ENCODE measurements at regions not wholly inside any gene's neighbourhood (a gene's known extent, or its start where the extent isn't known, plus 50 kb on each side); places are given as distances from the start of the nearest gene placed in this dataset.

GRCh38 chr14:97376310-97376709 is 579.1 kb downstream of the VRK1 start:
- H3K9me3 ChIP-seq (replicated peaks; ENCODE audit: control insufficient read depth, insufficient read depth, low read length): peaks cover 14% of the 10 kb centered on the region
- no TSS peak for BruUV-seq (replicated peaks)
- no peaks in the 10 kb centered on the region for H3K4me1 ChIP-seq (ENCODE audit: control insufficient read depth, extremely low read depth, insufficient read depth, low read length)
- CTCF ChIA-PET: no interaction called here
- H2AFZ ChIP-seq (ENCODE audit: low read depth, low read length): no peak overlapping the region
- dilution Hi-C loops (cut with MboI; ENCODE audit: extremely low pct_ligation_motif_present, low sequenced_read_pairs): no loop called here
- no peaks in the 10 kb centered on the region for H3K27me3 ChIP-seq (ENCODE audit: control insufficient read depth in 2 of 2, insufficient read depth in 2 of 2, low read length in 2 of 2)
- no peak overlapping the region for H3K4me2 ChIP-seq (ENCODE audit: insufficient read depth, low read length)
- H3K36me3 ChIP-seq (ENCODE audit: control insufficient read depth in 2 of 2, extremely low read depth in 1 of 2, insufficient read depth in 2 of 2, low read length in 2 of 2): no peaks in the 10 kb centered on the region
- no peaks in the 10 kb centered on the region for H4K20me1 ChIP-seq (replicated peaks; ENCODE audit: control insufficient read depth, extremely low read depth, insufficient read depth, low read length)
- intact Hi-C loops (cut with micrococcal nuclease): no loop called here
- TF ChIP-seq GATA2 (IDR thresholded peaks at IDR 0.05; ENCODE audit: insufficient read depth, insufficient read length, low read depth, low read length): no peak
- TF ChIP-seq POLR2A (IDR thresholded peaks at IDR 0.05; ENCODE audit: low read depth, low read length): no peak
- no peak overlapping the region for H3K27ac ChIP-seq (ENCODE audit: insufficient read depth, low read depth, low read length)
- POLR2A ChIA-PET: no interaction called here
- no peaks in the 10 kb centered on the region for H3K79me2 ChIP-seq (ENCODE audit: control insufficient read depth, insufficient read depth, low read length)
- FAIRE-seq: no peak
- H3K9me1 ChIP-seq (replicated peaks; ENCODE audit: control insufficient read depth, extremely low read depth, insufficient read depth, low read length): no peaks in the 10 kb centered on the region
- H3K9ac ChIP-seq (replicated peaks; ENCODE audit: extremely low read depth, insufficient read depth, low read length): no peak overlapping the region
- no peak overlapping the region for H3K4me3 ChIP-seq (replicated peaks in 1 of 3; ENCODE audit: insufficient read depth in 1 of 3, low read depth in 1 of 3, low read length in 3 of 3)
- DNase-seq (ENCODE audit: low read depth, low spot score): no peak

GRCh38 chr14:97377550-97377949 is 580.4 kb downstream of the VRK1 start:
- dilution Hi-C loops (cut with MboI; ENCODE audit: extremely low pct_ligation_motif_present, low sequenced_read_pairs): no loop called here
- no peaks in the 10 kb centered on the region for H3K27me3 ChIP-seq (ENCODE audit: control insufficient read depth in 2 of 2, insufficient read depth in 2 of 2, low read length in 2 of 2)
- H3K4me3 ChIP-seq (replicated peaks in 1 of 3; ENCODE audit: insufficient read depth in 1 of 3, low read depth in 1 of 3, low read length in 3 of 3): no peak overlapping the region
- H3K36me3 ChIP-seq (ENCODE audit: control insufficient read depth in 2 of 2, extremely low read depth in 1 of 2, insufficient read depth in 2 of 2, low read length in 2 of 2): no peaks in the 10 kb centered on the region
- H3K9me1 ChIP-seq (replicated peaks; ENCODE audit: control insufficient read depth, extremely low read depth, insufficient read depth, low read length): no peaks in the 10 kb centered on the region
- H3K79me2 ChIP-seq (ENCODE audit: control insufficient read depth, insufficient read depth, low read length): no peaks in the 10 kb centered on the region
- no peak for FAIRE-seq
- POLR2A ChIA-PET: no interaction called here
- CTCF ChIA-PET: no interaction called here
- no peaks in the 10 kb centered on the region for H3K4me1 ChIP-seq (ENCODE audit: control insufficient read depth, extremely low read depth, insufficient read depth, low read length)
- H2AFZ ChIP-seq (ENCODE audit: low read depth, low read length): no peak overlapping the region
- H3K27ac ChIP-seq (ENCODE audit: insufficient read depth, low read depth, low read length): no peak overlapping the region
- no TSS peak for BruUV-seq (replicated peaks)
- no peak overlapping the region for H3K4me2 ChIP-seq (ENCODE audit: insufficient read depth, low read length)
- DNase-seq (ENCODE audit: low read depth, low spot score): no peak
- H4K20me1 ChIP-seq (replicated peaks; ENCODE audit: control insufficient read depth, extremely low read depth, insufficient read depth, low read length): no peaks in the 10 kb centered on the region
- intact Hi-C loops (cut with micrococcal nuclease): no loop called here
- H3K9me3 ChIP-seq (replicated peaks; ENCODE audit: control insufficient read depth, insufficient read depth, low read length): peaks cover 12% of the 10 kb centered on the region
- no peak overlapping the region for H3K9ac ChIP-seq (replicated peaks; ENCODE audit: extremely low read depth, insufficient read depth, low read length)
- TF ChIP-seq GATA2 (IDR thresholded peaks at IDR 0.05; ENCODE audit: insufficient read depth, insufficient read length, low read depth, low read length) (no peak), EZH2 (IDR thresholded peaks at IDR 0.05; ENCODE audit: borderline replicate concordance, low read depth, low read length, severe bottlenecking) (no peak), JUN (IDR thresholded peaks at IDR 0.05; ENCODE audit: borderline replicate concordance, insufficient read depth, insufficient read length, low read depth) (no peak), FOS (IDR thresholded peaks at IDR 0.05; ENCODE audit: borderline replicate concordance, insufficient read depth, low read length) (no peak), POLR2AphosphoS5 (IDR thresholded peaks at IDR 0.05; ENCODE audit: insufficient read depth, low read depth, low read length) (no peak), MYC (IDR thresholded peaks at IDR 0.05; ENCODE audit: low read depth, low read length) (no peak), POLR2A (IDR thresholded peaks at IDR 0.05; ENCODE audit: low read depth, low read length) (no peak)
- TF ChIP-seq, protein P1, sequence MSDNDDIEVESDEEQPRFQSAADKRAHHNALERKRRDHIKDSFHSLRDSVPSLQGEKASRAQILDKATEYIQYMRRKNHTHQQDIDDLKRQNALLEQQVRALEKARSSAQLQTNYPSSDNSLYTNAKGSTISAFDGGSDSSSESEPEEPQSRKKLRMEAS (IDR thresholded peaks at IDR 0.05; ENCODE audit: insufficient read depth, insufficient read length): no peak
- TF ChIP-seq, protein P2, sequence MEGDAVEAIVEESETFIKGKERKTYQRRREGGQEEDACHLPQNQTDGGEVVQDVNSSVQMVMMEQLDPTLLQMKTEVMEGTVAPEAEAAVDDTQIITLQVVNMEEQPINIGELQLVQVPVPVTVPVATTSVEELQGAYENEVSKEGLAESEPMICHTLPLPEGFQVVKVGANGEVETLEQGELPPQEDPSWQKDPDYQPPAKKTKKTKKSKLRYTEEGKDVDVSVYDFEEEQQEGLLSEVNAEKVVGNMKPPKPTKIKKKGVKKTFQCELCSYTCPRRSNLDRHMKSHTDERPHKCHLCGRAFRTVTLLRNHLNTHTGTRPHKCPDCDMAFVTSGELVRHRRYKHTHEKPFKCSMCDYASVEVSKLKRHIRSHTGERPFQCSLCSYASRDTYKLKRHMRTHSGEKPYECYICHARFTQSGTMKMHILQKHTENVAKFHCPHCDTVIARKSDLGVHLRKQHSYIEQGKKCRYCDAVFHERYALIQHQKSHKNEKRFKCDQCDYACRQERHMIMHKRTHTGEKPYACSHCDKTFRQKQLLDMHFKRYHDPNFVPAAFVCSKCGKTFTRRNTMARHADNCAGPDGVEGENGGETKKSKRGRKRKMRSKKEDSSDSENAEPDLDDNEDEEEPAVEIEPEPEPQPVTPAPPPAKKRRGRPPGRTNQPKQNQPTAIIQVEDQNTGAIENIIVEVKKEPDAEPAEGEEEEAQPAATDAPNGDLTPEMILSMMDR (IDR thresholded peaks at IDR 0.05; ENCODE audit: extremely low read depth in 1 of 2, insufficient read depth in 1 of 2, low read depth in 1 of 2, low read length in 2 of 2): no peak
